ENCODE measurements at regions not wholly inside any gene's neighbourhood (a gene's known extent, or its start where the extent isn't known, plus 50 kb on each side); places are given as distances from the start of the nearest gene placed in this dataset.

- H3K27me3 ChIP-seq (ENCODE audit: control insufficient read depth, insufficient read depth, low read length) = no peaks in the 10 kb centered on the region
- H3K4me1 ChIP-seq (ENCODE audit: control insufficient read depth, insufficient read depth, low read length) = no peaks in the 10 kb centered on the region
- no peak overlapping the region for H3K4me3 ChIP-seq (ENCODE audit: low read length)
- no peak overlapping the region for H3K9ac ChIP-seq (ENCODE audit: low read depth, low read length)
- no peak overlapping the region for H3K4me2 ChIP-seq (ENCODE audit: low read length)
- no peaks in the 10 kb centered on the region for H3K9me3 ChIP-seq (replicated peaks; ENCODE audit: low read length)
- no peaks in the 10 kb centered on the region for H3K36me3 ChIP-seq (ENCODE audit: insufficient read depth, low read length)
Measured at GRCh38 chr10:123395906-123396305, 241.7 kb downstream of the BUB3 start.

- Histone ChIP-seq H3K9me3 (replicated peaks; ENCODE audit: low read length) (no peaks in the 10 kb centered on the region), H3K4me3 (ENCODE audit: low read length) (no peak overlapping the region), H3K9ac (ENCODE audit: low read depth, low read length) (no peak overlapping the region), H3K36me3 (ENCODE audit: insufficient read depth, low read length) (no peaks in the 10 kb centered on the region), H3K4me1 (ENCODE audit: control insufficient read depth, insufficient read depth, low read length) (no peaks in the 10 kb centered on the region), H3K4me2 (ENCODE audit: low read length) (no peak overlapping the region), H3K27me3 (ENCODE audit: control insufficient read depth, insufficient read depth, low read length) (no peaks in the 10 kb centered on the region)
Measured at GRCh38 chr10:123398180-123398591, 244.0 kb downstream of the BUB3 start.

GRCh38 chr10:123398756-123399155, 244.6 kb downstream of the BUB3 start:
- Histone ChIP-seq H3K9me3 (replicated peaks; ENCODE audit: low read length) (no peaks in the 10 kb centered on the region), H3K27me3 (ENCODE audit: control insufficient read depth, insufficient read depth, low read length) (no peaks in the 10 kb centered on the region), H3K4me1 (ENCODE audit: control insufficient read depth, insufficient read depth, low read length) (no peaks in the 10 kb centered on the region)

GRCh38 chr10:123399276-123399839, 245.2 kb downstream of the BUB3 start:
- Histone ChIP-seq H3K27me3 (ENCODE audit: control insufficient read depth, insufficient read depth, low read length) (no peaks in the 10 kb centered on the region), H3K9me3 (replicated peaks; ENCODE audit: low read length) (no peaks in the 10 kb centered on the region), H3K36me3 (ENCODE audit: insufficient read depth, low read length) (no peaks in the 10 kb centered on the region), H3K4me2 (ENCODE audit: low read length) (no peak overlapping the region), H3K9ac (ENCODE audit: low read depth, low read length) (no peak overlapping the region), H3K4me1 (ENCODE audit: control insufficient read depth, insufficient read depth, low read length) (no peaks in the 10 kb centered on the region), H3K4me3 (ENCODE audit: low read length) (no peak overlapping the region)

More at GRCh38 chr10:123398756-123399155, 244.6 kb downstream of the BUB3 start:
- no peak overlapping the region for H3K4me2 ChIP-seq (ENCODE audit: low read length)
- no peak overlapping the region for H3K9ac ChIP-seq (ENCODE audit: low read depth, low read length)
- H3K4me3 ChIP-seq (ENCODE audit: low read length) = no peak overlapping the region
- no peaks in the 10 kb centered on the region for H3K36me3 ChIP-seq (ENCODE audit: insufficient read depth, low read length)

- Histone ChIP-seq H3K9me3 (replicated peaks; ENCODE audit: low read length) (no peaks in the 10 kb centered on the region), H3K9ac (ENCODE audit: low read depth, low read length) (no peak overlapping the region), H3K4me3 (ENCODE audit: low read length) (no peak overlapping the region), H3K36me3 (ENCODE audit: insufficient read depth, low read length) (no peaks in the 10 kb centered on the region), H3K27me3 (ENCODE audit: control insufficient read depth, insufficient read depth, low read length) (no peaks in the 10 kb centered on the region), H3K4me2 (ENCODE audit: low read length) (no peak overlapping the region), H3K4me1 (ENCODE audit: control insufficient read depth, insufficient read depth, low read length) (no peaks in the 10 kb centered on the region)
Measured at GRCh38 chr10:123402021-123402420, 247.8 kb downstream of the BUB3 start.

GRCh38 chr10:123402656-123403055, 248.5 kb downstream of the BUB3 start:
- no peaks in the 10 kb centered on the region for H3K27me3 ChIP-seq (ENCODE audit: control insufficient read depth, insufficient read depth, low read length)
- H3K9me3 ChIP-seq (replicated peaks; ENCODE audit: low read length) = no peaks in the 10 kb centered on the region
- no peak overlapping the region for H3K4me2 ChIP-seq (ENCODE audit: low read length)
- no peak overlapping the region for H3K4me3 ChIP-seq (ENCODE audit: low read length)
- no peaks in the 10 kb centered on the region for H3K4me1 ChIP-seq (ENCODE audit: control insufficient read depth, insufficient read depth, low read length)
- H3K36me3 ChIP-seq (ENCODE audit: insufficient read depth, low read length) = no peaks in the 10 kb centered on the region
- no peak overlapping the region for H3K9ac ChIP-seq (ENCODE audit: low read depth, low read length)

- H3K4me1 ChIP-seq (ENCODE audit: control insufficient read depth, insufficient read depth, low read length) = no peaks in the 10 kb centered on the region
- H3K4me3 ChIP-seq (ENCODE audit: low read length) = no peak overlapping the region
- no peak overlapping the region for H3K9ac ChIP-seq (ENCODE audit: low read depth, low read length)
- H3K36me3 ChIP-seq (ENCODE audit: insufficient read depth, low read length) = no peaks in the 10 kb centered on the region
- H3K9me3 ChIP-seq (replicated peaks; ENCODE audit: low read length) = no peaks in the 10 kb centered on the region
- no peaks in the 10 kb centered on the region for H3K27me3 ChIP-seq (ENCODE audit: control insufficient read depth, insufficient read depth, low read length)
- no peak overlapping the region for H3K4me2 ChIP-seq (ENCODE audit: low read length)
Measured at GRCh38 chr10:123404357-123404756, 250.2 kb downstream of the BUB3 start.

GRCh38 chr10:123408660-123409059, 254.5 kb downstream of the BUB3 start:
- Histone ChIP-seq H3K4me2 (ENCODE audit: low read length) (no peak overlapping the region), H3K4me3 (ENCODE audit: low read length) (no peak overlapping the region), H3K36me3 (ENCODE audit: insufficient read depth, low read length) (no peaks in the 10 kb centered on the region), H3K4me1 (ENCODE audit: control insufficient read depth, insufficient read depth, low read length) (no peaks in the 10 kb centered on the region), H3K27me3 (ENCODE audit: control insufficient read depth, insufficient read depth, low read length) (no peaks in the 10 kb centered on the region), H3K9ac (ENCODE audit: low read depth, low read length) (no peak overlapping the region), H3K9me3 (replicated peaks; ENCODE audit: low read length) (no peaks in the 10 kb centered on the region)

GRCh38 chr10:123409426-123409825, 255.2 kb downstream of the BUB3 start:
- H3K4me1 ChIP-seq (ENCODE audit: control insufficient read depth, insufficient read depth, low read length) = no peaks in the 10 kb centered on the region
- no peak overlapping the region for H3K9ac ChIP-seq (ENCODE audit: low read depth, low read length)
- H3K4me2 ChIP-seq (ENCODE audit: low read length) = no peak overlapping the region
- H3K36me3 ChIP-seq (ENCODE audit: insufficient read depth, low read length) = no peaks in the 10 kb centered on the region
- no peaks in the 10 kb centered on the region for H3K27me3 ChIP-seq (ENCODE audit: control insufficient read depth, insufficient read depth, low read length)
- no peaks in the 10 kb centered on the region for H3K9me3 ChIP-seq (replicated peaks; ENCODE audit: low read length)
- H3K4me3 ChIP-seq (ENCODE audit: low read length) = no peak overlapping the region

- no peaks in the 10 kb centered on the region for H3K27me3 ChIP-seq (ENCODE audit: control insufficient read depth, insufficient read depth, low read length)
- H3K4me3 ChIP-seq (ENCODE audit: low read length) = no peak overlapping the region
- H3K36me3 ChIP-seq (ENCODE audit: insufficient read depth, low read length) = no peaks in the 10 kb centered on the region
- no peak overlapping the region for H3K4me2 ChIP-seq (ENCODE audit: low read length)
- no peaks in the 10 kb centered on the region for H3K4me1 ChIP-seq (ENCODE audit: control insufficient read depth, insufficient read depth, low read length)
- no peak overlapping the region for H3K9ac ChIP-seq (ENCODE audit: low read depth, low read length)
- H3K9me3 ChIP-seq (replicated peaks; ENCODE audit: low read length) = no peaks in the 10 kb centered on the region
Measured at GRCh38 chr10:123409884-123410283, 255.7 kb downstream of the BUB3 start.

GRCh38 chr10:123413353-123413752, 252.8 kb upstream of the GPR26 start:
- H3K27me3 ChIP-seq (ENCODE audit: control insufficient read depth, insufficient read depth, low read length) = no peaks in the 10 kb centered on the region
- H3K4me1 ChIP-seq (ENCODE audit: control insufficient read depth, insufficient read depth, low read length) = no peaks in the 10 kb centered on the region
- H3K36me3 ChIP-seq (ENCODE audit: insufficient read depth, low read length) = no peaks in the 10 kb centered on the region
- H3K4me2 ChIP-seq (ENCODE audit: low read length) = no peak overlapping the region
- H3K4me3 ChIP-seq (ENCODE audit: low read length) = no peak overlapping the region
- H3K9me3 ChIP-seq (replicated peaks; ENCODE audit: low read length) = no peaks in the 10 kb centered on the region
- no peak overlapping the region for H3K9ac ChIP-seq (ENCODE audit: low read depth, low read length)

- no peaks in the 10 kb centered on the region for H3K9me3 ChIP-seq (replicated peaks; ENCODE audit: low read length)
Measured at GRCh38 chr10:123415523-123415922, 250.6 kb upstream of the GPR26 start.

More at GRCh38 chr10:123415523-123415922, 250.6 kb upstream of the GPR26 start:
- Histone ChIP-seq H3K4me2 (ENCODE audit: low read length) (no peak overlapping the region), H3K4me3 (ENCODE audit: low read length) (no peak overlapping the region), H3K36me3 (ENCODE audit: insufficient read depth, low read length) (no peaks in the 10 kb centered on the region), H3K27me3 (ENCODE audit: control insufficient read depth, insufficient read depth, low read length) (no peaks in the 10 kb centered on the region), H3K9ac (ENCODE audit: low read depth, low read length) (no peak overlapping the region), H3K4me1 (ENCODE audit: control insufficient read depth, insufficient read depth, low read length) (no peaks in the 10 kb centered on the region)
